Breast epithelium (tissue), 3 donors: ENCODE measurements at regions not wholly inside any gene's neighbourhood (a gene's known extent, or its start where the extent isn't known, plus 50 kb on each side); places are given as distances from the start of the nearest gene placed in this dataset.

Experiments
- POLR2A ChIP-seq: fragments of 450-650 bp; IDR thresholded peaks from one replicate; pipeline ENCODE4 v1.6.1; 2016; ENCODE audit warnings: antibody characterized with exemption, mild to moderate bottlenecking, moderate library complexity
- TF ChIP-seq, protein P1 (sequence below), 3 donors: fragments of 450-650 bp; IDR thresholded peaks; one replicate each; pipeline ENCODE4 v1.5.1; 2016 to 2017; ENCODE audit warnings: antibody characterized with exemption in 3 of 3, mild to moderate bottlenecking in 3 of 3, moderate library complexity in 3 of 3

GRCh38 chr4:175048906-175049305, 130.7 kb downstream of the ADAM29 start:
- TF ChIP-seq, protein P1, sequence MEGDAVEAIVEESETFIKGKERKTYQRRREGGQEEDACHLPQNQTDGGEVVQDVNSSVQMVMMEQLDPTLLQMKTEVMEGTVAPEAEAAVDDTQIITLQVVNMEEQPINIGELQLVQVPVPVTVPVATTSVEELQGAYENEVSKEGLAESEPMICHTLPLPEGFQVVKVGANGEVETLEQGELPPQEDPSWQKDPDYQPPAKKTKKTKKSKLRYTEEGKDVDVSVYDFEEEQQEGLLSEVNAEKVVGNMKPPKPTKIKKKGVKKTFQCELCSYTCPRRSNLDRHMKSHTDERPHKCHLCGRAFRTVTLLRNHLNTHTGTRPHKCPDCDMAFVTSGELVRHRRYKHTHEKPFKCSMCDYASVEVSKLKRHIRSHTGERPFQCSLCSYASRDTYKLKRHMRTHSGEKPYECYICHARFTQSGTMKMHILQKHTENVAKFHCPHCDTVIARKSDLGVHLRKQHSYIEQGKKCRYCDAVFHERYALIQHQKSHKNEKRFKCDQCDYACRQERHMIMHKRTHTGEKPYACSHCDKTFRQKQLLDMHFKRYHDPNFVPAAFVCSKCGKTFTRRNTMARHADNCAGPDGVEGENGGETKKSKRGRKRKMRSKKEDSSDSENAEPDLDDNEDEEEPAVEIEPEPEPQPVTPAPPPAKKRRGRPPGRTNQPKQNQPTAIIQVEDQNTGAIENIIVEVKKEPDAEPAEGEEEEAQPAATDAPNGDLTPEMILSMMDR (IDR thresholded peaks at IDR 0.05), result no peak
- TF ChIP-seq POLR2A, result no peak
